COLO668 (cell line): ENCODE measurements at regions not wholly inside any gene's neighbourhood (a gene's known extent, or its start where the extent isn't known, plus 50 kb on each side); places are given as distances from the start of the nearest gene placed in this dataset.
A peak's percentile ranks its signal among the peaks of the same experiment; 100 is the strongest.
"Not testable (repeated sequence)": the region's sequence is repeated elsewhere in the genome, so short reads cannot be mapped to it uniquely, and the experiment has no call there.

Experiments used
- DNase-seq: peaks from one replicate; lab custom pipeline; 2025; ENCODE audit not compliant: unreplicated experiment; lab: John Stamatoyannopoulos, UW

GRCh38 chr2:75925331-75926024 lies 214.8 kb upstream of the GCFC2 start:
- DNase-seq: no peak

DNA sequence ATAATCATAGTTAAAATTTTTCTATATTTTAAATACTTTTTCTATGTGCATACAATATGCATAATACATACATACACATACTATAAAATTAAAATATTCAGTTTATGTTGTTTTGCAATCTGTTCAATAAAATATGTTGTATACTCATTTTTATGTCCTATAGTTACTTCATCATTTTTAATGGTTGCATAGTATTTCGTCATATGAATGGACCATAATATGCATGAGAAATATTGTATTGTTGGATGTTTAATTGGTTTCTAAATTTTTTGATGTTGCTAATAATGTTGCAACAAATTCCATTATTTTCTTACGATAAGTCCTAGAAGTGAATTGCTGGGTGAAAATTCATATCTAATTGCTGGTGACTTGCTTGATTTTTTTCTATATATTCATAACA lies 211.5 kb upstream of the GCFC2 start:
- DNase-seq: no peak

DNA sequence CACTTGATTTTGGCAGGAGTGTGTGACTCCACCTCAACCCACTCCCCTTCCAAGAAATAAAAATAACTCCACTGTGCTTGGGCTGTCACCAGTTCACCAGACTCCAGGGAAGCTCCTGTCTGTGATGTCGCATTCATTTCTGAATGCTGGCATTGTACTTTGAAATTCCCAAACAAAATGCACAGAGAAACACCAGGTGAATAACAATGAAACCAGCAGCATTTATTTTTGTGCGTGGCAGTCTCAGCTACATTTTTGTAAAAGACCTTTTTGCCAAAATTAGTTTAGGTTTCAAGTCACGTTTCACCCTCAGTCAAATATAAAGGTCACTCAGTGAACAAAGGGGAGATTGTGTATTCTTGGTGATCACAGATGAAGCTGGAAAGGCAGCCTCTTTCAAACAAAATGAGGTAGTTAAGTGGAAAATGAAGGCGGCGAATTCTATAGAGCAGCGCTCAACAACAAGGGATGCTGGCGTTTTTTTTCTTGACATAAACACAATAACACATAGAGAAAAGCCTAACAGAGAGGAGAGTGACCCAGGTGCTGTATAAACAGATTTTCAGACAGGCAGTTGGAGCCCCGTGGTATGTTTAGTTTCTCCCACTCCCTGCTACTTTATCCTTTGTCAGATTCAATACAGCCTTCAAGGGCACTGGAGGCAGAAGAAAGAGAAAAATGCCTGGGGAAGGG lies 210.3 kb upstream of the GCFC2 start:
- no peak for DNase-seq

DNA sequence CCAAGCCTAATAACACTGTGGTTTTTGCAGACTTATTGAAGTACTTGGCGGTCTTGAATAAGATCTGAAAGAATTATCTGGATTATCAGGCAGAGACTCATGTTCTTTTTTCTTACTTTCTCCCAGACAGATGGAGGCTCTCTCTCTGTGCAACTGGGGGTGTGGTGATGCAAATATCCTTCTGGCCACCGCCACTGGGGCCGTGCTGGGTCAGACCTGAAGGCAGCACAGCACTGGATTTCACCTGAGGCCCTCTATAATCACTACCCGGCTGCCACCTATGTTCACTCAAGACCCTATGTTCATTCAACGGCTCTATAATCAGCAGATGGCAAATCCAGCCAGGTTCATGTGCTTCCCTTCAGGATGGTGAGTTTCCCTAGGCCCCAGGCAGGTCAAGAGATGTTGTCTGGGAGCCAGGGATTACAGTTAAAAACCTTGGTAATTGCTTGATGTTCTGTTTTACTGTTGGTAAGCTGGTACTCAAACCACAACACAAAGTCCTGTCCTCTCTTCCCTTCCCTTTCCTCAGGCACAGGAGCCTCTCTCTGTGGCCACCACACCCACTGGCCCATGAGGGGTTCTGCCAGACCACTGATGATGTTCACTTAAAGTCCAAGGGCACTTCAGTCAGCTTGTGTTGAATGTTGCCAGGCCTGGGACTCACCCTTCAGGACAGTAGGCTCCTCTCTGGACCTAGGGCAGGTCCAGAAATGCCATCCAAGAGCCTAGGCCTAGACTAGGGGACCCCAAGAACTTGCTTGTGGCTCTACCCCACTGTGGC lies 205.3 kb upstream of the GCFC2 start:
- DNase-seq: no peak

DNA sequence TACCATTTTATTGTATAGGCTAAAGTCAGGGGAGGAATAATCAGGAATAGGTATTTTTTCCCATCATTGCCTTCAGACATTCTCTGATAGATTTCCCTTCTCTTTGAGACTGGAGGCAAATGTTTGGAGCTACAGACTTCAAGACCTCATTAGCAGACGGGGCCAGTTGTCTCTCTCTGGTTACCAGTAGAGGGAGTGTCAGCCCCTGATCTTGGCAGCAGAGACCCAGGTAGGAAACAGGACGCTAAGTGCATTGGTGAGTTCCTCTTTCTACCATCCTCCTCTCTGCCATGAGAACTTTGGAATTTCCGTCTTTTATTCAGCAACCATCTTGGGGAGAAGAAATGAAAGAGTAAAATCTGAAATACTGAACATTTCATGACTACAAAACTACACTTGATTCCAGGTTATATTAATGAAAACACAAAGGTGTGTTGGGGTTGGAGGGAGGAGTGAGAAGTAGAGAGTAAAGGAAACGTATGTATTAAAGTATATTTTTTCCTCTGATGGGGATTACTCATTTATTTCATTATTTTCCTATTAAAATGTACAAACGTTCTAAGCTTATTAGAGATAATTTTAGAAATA lies 186.2 kb upstream of the GCFC2 start:
- peak; percentile 18 for DNase-seq

DNA sequence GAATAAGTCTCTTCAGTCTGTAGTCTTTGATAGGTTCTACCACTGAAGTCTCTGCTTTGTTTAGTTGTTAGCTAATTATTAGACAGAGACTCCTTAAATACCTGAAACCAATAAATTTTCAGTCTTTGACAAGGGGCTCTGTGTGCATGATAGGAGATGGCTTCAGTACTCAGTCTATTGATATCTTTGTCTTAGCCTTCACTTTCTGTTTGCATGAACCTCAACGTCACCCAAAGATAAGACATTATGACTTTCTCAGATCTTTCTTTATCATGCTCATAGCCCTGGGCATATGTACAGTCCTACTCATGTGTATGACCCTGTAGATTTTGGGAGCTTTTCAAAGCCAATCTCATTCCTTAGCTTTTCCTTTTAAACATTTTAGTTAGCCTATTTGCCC lies 183.5 kb upstream of the GCFC2 start:
- DNase-seq: no peak

GRCh38 chr2:75892490-75892889 lies 181.8 kb upstream of the GCFC2 start:
- DNase-seq: no peak

GRCh38 chr2:75882530-75882929 lies 171.8 kb upstream of the GCFC2 start:
- no peak for DNase-seq

- DNase-seq: not testable (repeated sequence)
These were observed 164.9 kb upstream of the GCFC2 start for GRCh38 chr2:75875606-75876005.

- not testable (repeated sequence) for DNase-seq
These were observed 161.3 kb upstream of the GCFC2 start for GRCh38 chr2:75871762-75872614.

GRCh38 chr2:75870651-75871137 lies 160.0 kb upstream of the GCFC2 start:
- DNase-seq: no peak

DNA sequence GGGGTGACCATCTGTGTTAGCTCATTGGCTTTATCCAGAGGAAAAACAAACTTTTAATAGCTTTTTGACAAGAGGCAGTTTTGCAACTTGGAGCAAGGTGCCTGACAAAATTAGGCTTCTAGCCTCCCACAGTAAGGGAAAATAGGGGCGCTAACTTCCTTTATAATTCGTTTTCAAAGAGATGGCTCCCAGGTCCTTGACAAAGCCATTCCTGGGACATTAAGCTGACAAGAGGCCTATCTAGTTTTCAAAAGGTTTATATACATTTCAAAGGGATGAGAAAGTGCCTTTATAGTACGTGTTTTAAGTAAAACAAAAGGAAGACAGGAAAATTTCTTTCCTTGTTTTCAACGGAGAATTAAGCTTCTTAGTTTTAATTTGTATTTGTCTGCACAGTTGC lies 159.4 kb upstream of the GCFC2 start:
- no peak for DNase-seq

GRCh38 chr2:75865702-75866101 lies 155.0 kb upstream of the GCFC2 start:
- DNase-seq: no peak

DNA sequence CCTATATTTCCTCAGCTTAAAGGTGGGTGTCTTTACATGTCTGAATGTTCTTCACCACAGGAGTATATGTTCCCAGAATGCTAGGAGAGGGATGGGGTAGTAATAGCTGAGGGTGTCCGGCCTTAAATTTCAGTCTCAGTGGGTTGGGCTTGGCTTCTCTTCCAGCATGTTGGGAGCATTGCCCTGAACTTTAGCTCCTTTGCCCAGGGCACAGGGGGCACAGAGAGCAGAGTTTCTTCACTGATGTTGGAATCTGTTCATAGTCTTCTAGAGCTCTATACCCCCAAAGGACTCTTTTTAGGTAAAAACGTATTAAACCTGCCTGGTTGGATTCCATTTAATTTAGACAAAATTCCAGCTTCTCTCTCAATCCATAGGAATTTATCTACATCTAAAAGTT lies 154.4 kb upstream of the GCFC2 start:
- DNase-seq: no peak

- no peak for DNase-seq
These were observed 151.8 kb upstream of the GCFC2 start for GRCh38 chr2:75862547-75862946.

DNA sequence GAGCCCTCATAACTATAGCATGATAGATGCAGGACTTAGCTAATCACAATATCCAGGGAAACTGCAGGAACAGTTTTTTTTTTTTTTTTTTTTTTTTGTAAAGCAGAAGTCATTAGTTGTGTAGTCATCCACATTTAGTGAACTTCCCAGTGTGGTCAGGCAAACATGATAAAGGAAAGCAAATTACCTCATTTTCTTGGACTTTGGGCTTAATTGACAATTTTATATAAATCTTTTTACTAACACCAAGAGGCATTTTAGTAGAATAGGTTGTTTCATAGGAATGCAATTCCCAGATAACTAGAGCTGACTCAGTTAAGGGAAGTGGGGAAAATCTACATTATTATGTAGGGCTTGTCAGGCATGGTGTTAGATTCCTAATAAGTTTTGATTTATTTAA lies 142.7 kb upstream of the GCFC2 start:
- no peak for DNase-seq

DNA sequence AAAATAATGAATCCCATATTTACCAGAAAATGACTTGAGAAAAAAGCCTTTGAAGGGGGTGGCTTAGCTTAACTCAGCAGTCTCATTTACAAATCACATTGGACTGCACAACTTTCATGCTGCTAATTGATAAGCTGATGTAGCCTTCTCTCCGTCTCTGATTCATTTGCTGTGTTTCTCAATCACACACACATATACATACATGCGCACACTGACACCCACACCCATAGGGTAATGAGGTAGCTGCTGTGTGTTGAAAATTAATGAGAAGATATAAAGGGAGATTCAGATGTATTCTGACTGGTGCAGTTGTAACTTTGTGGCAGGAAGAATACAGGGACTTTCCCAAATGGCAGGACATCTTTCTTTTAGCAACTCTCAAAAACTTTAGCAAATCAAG lies 141.9 kb upstream of the GCFC2 start:
- DNase-seq: no peak

GRCh38 chr2:75846683-75847190 lies 136.0 kb upstream of the GCFC2 start:
- DNase-seq: no peak

DNA sequence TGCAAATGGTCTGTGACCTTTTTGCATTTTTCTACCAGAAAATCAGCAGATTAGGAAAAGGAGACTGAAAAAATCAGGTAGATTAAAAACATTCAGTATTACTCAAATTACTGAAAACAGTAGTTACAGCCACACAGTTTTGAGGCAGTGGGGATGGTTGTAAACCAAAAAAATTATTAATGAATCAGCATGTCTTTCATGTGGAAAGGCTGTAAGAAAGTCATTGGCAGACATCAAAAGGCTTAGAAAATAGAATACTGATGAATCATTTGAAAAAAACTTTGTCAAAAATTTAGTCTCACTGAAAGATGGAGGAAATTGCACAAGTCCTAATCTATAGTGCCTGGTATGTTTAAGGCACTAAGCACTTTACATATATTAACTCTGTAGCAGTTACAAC lies 133.9 kb upstream of the GCFC2 start:
- no peak for DNase-seq

DNA sequence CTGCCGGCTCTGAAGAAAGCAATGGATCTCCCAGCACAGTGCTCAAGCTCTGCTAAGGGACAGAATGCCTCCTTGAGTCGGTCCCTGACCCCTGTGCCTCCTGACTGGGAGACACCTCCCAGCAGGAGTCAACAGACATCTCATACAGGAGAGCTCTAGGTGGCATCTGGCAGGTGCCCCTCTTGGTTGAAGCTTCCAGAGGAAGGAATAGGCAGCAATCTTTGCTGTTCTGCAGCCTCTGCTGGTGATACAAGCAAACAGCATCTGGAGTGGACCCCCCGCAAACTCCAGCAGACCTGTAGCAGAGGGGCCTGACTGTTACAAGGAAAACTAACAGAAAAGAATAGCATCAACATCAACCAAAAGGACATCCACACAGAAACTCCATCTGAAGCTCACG lies 123.9 kb upstream of the GCFC2 start:
- DNase-seq: not testable (repeated sequence)
